ENCODE measurements at regions not wholly inside any gene's neighbourhood (a gene's known extent, or its start where the extent isn't known, plus 50 kb on each side); places are given as distances from the start of the nearest gene placed in this dataset.

DNA sequence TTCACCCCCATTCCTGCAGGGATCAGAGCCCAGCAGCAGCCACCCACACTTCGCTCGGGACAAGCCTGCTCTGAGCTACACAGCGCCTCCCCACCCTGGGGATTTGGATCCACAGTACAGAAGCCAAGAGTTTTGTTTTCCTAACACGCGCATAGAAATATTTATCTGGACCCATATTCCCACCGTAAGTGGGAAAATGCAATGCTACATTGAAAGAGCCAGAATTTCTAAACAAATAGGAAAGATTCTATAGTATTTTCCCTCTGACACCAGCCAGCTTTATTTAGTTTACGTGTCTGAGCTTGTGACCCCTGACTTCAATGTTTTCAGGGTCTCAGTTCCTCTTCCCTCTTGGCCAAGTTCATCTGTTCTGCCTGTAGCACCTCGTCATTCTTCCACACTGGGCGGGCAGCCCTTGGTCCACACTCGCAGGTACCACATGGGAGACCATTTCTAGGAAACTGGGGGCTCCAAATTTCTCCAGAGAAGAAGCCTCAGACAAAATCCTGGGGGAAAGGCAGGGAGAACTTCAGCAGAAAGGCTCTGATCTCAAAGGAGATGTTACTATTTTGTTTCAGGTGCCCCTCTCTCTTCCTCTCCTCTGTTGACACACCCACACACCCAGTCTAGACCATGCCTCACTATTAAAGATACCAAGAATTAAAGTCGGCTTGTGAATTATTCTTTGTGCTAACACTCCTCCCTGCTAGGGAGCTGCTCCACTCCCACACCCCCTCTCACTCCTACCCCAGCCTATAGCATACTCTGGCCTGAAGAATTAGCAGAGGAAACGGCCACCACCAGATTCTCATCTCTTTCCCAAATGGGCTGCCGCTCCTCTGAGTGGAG is 116.0 kb upstream of the PCGF5 start:
- ATAC-seq = 0 out of 2 replicates have a peak, but pooled peaks have one; percentile 42
- CTCF ChIA-PET = no interaction called here
- in situ Hi-C loops (cut with HindIII; ENCODE audit: low pct_unique_long_range_greater_than_20kb, low sequenced_read_pairs) = no loop called here

GRCh38 chr10:91105269-91105668 is 115.2 kb upstream of the PCGF5 start:
- no peak overlapping the region for H3K27ac ChIP-seq (ENCODE audit: low read length)
- no peak for DNase-seq (ENCODE audit: low read depth, low spot score)
- H3K4me3 ChIP-seq (ENCODE audit: low read depth in 2 of 2, low read length in 2 of 2) = no peak overlapping the region
- no TSS peak for BruUV-seq (replicated peaks)
- ChIA-PET POLR2A (no interaction called here), CTCF (no interaction called here)
- intact Hi-C loops (cut with micrococcal nuclease; ENCODE audit: unreplicated experiment) (no loop called here), in situ Hi-C loops (cut with HindIII; ENCODE audit: low pct_unique_long_range_greater_than_20kb, low sequenced_read_pairs) (no loop called here)
- H3K9me3 ChIP-seq (ENCODE audit: control insufficient read depth, insufficient read depth, low read depth, low read length) = no peaks in the 10 kb centered on the region
- TF ChIP-seq SIN3A (IDR thresholded peaks at IDR 0.05; ENCODE audit: borderline replicate concordance, insufficient read depth, low read depth, low read length) (no peak), POLR2AphosphoS5 (IDR thresholded peaks at IDR 0.05; ENCODE audit: low read depth, low read length) (no peak)
- no peak for ATAC-seq
- H3K36me3 ChIP-seq (ENCODE audit: control insufficient read depth, insufficient read depth, low read length) = no peaks in the 10 kb centered on the region
- no peaks in the 10 kb centered on the region for H3K27me3 ChIP-seq (ENCODE audit: control insufficient read depth, insufficient read depth, low read length)
- H3K4me1 ChIP-seq (ENCODE audit: control insufficient read depth, insufficient read depth, low read length) = no peaks in the 10 kb centered on the region

More for the DNA sequence above, 116.0 kb upstream of the PCGF5 start:
- DNase-seq (ENCODE audit: low read depth, low spot score) = no peak
- Histone ChIP-seq H3K36me3 (ENCODE audit: control insufficient read depth, insufficient read depth, low read length) (no peaks in the 10 kb centered on the region), H3K9me3 (ENCODE audit: control insufficient read depth, insufficient read depth, low read depth, low read length) (no peaks in the 10 kb centered on the region), H3K27me3 (ENCODE audit: control insufficient read depth, insufficient read depth, low read length) (no peaks in the 10 kb centered on the region), H3K4me1 (ENCODE audit: control insufficient read depth, insufficient read depth, low read length) (no peaks in the 10 kb centered on the region), H3K27ac (ENCODE audit: low read length) (no peak overlapping the region), H3K4me3 (ENCODE audit: low read depth in 2 of 2, low read length in 2 of 2) (no peak overlapping the region)
- POLR2A ChIA-PET = no interaction called here
- intact Hi-C loops (cut with micrococcal nuclease; ENCODE audit: unreplicated experiment) = no loop called here
- no TSS peak for BruUV-seq (replicated peaks)
- TF ChIP-seq REST (IDR thresholded peaks at IDR 0.05; ENCODE audit: insufficient read depth in 1 of 2, low read depth in 2 of 2, low read length in 1 of 2) (no peak), TCF7L2 (IDR thresholded peaks at IDR 0.05; ENCODE audit: low read depth, low read length) (no peak), CTCF (IDR thresholded peaks at IDR 0.05) (no peak), POLR2AphosphoS5 (IDR thresholded peaks at IDR 0.05; ENCODE audit: low read depth, low read length) (no peak), SIN3A (IDR thresholded peaks at IDR 0.05; ENCODE audit: borderline replicate concordance, insufficient read depth, low read depth, low read length) (no peak)

- Histone ChIP-seq H3K27me3 (ENCODE audit: control insufficient read depth, insufficient read depth, low read length) (no peaks in the 10 kb centered on the region), H3K9me3 (ENCODE audit: control insufficient read depth, insufficient read depth, low read depth, low read length) (no peaks in the 10 kb centered on the region), H3K36me3 (ENCODE audit: control insufficient read depth, insufficient read depth, low read length) (no peaks in the 10 kb centered on the region), H3K4me1 (ENCODE audit: control insufficient read depth, insufficient read depth, low read length) (no peaks in the 10 kb centered on the region), H3K4me3 (ENCODE audit: low read depth in 2 of 2, low read length in 2 of 2) (no peak overlapping the region), H3K27ac (ENCODE audit: low read length) (no peak overlapping the region)
- ChIA-PET POLR2A (no interaction called here), CTCF (no interaction called here)
- no peak for DNase-seq (ENCODE audit: low read depth, low spot score)
- intact Hi-C loops (cut with micrococcal nuclease; ENCODE audit: unreplicated experiment) = no loop called here
- in situ Hi-C loops (cut with HindIII; ENCODE audit: low pct_unique_long_range_greater_than_20kb, low sequenced_read_pairs) = no loop called here
- BruUV-seq (replicated peaks) = no TSS peak
- no peak for ATAC-seq
- no peak for TF ChIP-seq TCF7L2 (IDR thresholded peaks at IDR 0.05; ENCODE audit: low read depth, low read length)
- no peak for TF ChIP-seq SIN3A (IDR thresholded peaks at IDR 0.05; ENCODE audit: borderline replicate concordance, insufficient read depth, low read depth, low read length)
- TF ChIP-seq POLR2AphosphoS5 (IDR thresholded peaks at IDR 0.05; ENCODE audit: low read depth, low read length) = no peak
- TF ChIP-seq REST (IDR thresholded peaks at IDR 0.05; ENCODE audit: insufficient read depth in 1 of 2, low read depth in 2 of 2, low read length in 1 of 2) = no peak
- TF ChIP-seq CTCF (IDR thresholded peaks at IDR 0.05) = no peak
Measured at GRCh38 chr10:91108820-91109219, 111.6 kb upstream of the PCGF5 start.
